Lung (tissue), 11 donors: ENCODE measurements at regions not wholly inside any gene's neighbourhood (a gene's known extent, or its start where the extent isn't known, plus 50 kb on each side); places are given as distances from the start of the nearest gene placed in this dataset.

Source experiments
- ATAC-seq: fragments of 200-7000 bp; cut with Tn5 transposase; one replicate; pipeline ENCODE4 v1.9.1; 2020; ENCODE audit warnings: moderate number of reproducible peaks; ENCODE audit not compliant: insufficient read depth, low FRiP score
- DNase-seq, 3 donors: peaks; one replicate each; pipeline ENCODE4 v3.0.0-alpha.2; 2013 to 2017
- H3K27ac ChIP-seq, 2 donors: one replicate each; pipeline ENCODE4 v1.5.1; 2013; ENCODE audit warnings: mild to moderate bottlenecking in 2 of 2, moderate library complexity in 2 of 2, control low read depth in 1 of 2, inconsistent platforms in 1 of 2, low read depth in 1 of 2, low read length in 1 of 2
- H3K27me3 ChIP-seq, 3 donors: one replicate each; pipeline ENCODE4 v1.5.1; 2013; ENCODE audit warnings: low read length in 2 of 3; ENCODE audit not compliant: control insufficient read depth in 3 of 3, insufficient read depth in 3 of 3
- H3K36me3 ChIP-seq, 4 donors: one replicate each; pipeline ENCODE4 v1.5.1; 2013; ENCODE audit warnings: low read length in 4 of 4, mild to moderate bottlenecking in 1 of 4, moderate library complexity in 1 of 4; ENCODE audit not compliant: control insufficient read depth in 4 of 4, insufficient read depth in 4 of 4
- H3K4me1 ChIP-seq, 5 donors: one replicate each; pipeline ENCODE4 v1.5.1; 2013; ENCODE audit warnings: low read length in 5 of 5, mild to moderate bottlenecking in 2 of 5, moderate library complexity in 1 of 5; ENCODE audit not compliant: control insufficient read depth in 5 of 5, insufficient read depth in 5 of 5
- H3K4me3 ChIP-seq: one replicate; pipeline ENCODE4 v1.5.1; 2013; ENCODE audit warnings: mild to moderate bottlenecking, control low read depth, moderate library complexity
- H3K9ac ChIP-seq, 2 donors: one replicate each; pipeline ENCODE4 v1.5.1; 2013; ENCODE audit warnings: low read length in 2 of 2, control low read depth in 1 of 2; ENCODE audit not compliant: insufficient read depth in 1 of 2
- H3K9me3 ChIP-seq, 4 donors: one replicate each; pipeline ENCODE4 v1.5.1; 2013; ENCODE audit warnings: low read length in 3 of 4, mild to moderate bottlenecking in 1 of 4, moderate library complexity in 1 of 4; ENCODE audit not compliant: control insufficient read depth in 4 of 4, insufficient read depth in 3 of 4
- WGBS, 2 donors: extraction: QIAGEN DNeasy Blood & Tissue Kit; methylation state at CpG; one replicate each; pipeline ENCODE4 v1.1.7; 2013; 5-methylcytosine and 5-hydroxymethylcytosine counted together
- TF ChIP-seq, protein P1 (sequence below): IDR thresholded peaks from 2 replicates; pipeline ENCODE4 v1.5.1; 2012; ENCODE audit warnings: mild to moderate bottlenecking; ENCODE audit errors: control extremely low read depth, extremely low read depth
- donor health status: control.
- donor health status: control.
- donor health status: Bipolar disorder and iron deficiency.
- donor health status: healthy.
- donor health status: DM: yes; HTN: yes; CAD: no.

GRCh38 chr9:96073531-96074480, 198.3 kb downstream of the ERCC6L2 start:
- Histone ChIP-seq H3K36me3 (no peaks in the 10 kb centered on the region), H3K27me3 (no peaks in the 10 kb centered on the region), H3K4me1 (peaks cover 0 to 36% (median 21%) of the 10 kb centered on the region in 5 donors), H3K4me3 (no peak overlapping the region), H3K9ac (no peak overlapping the region), H3K9me3 (peaks cover 0 to 3% (median 0%) of the 10 kb centered on the region in 4 donors), H3K27ac (no peak overlapping the region)
- TF ChIP-seq, protein P1, sequence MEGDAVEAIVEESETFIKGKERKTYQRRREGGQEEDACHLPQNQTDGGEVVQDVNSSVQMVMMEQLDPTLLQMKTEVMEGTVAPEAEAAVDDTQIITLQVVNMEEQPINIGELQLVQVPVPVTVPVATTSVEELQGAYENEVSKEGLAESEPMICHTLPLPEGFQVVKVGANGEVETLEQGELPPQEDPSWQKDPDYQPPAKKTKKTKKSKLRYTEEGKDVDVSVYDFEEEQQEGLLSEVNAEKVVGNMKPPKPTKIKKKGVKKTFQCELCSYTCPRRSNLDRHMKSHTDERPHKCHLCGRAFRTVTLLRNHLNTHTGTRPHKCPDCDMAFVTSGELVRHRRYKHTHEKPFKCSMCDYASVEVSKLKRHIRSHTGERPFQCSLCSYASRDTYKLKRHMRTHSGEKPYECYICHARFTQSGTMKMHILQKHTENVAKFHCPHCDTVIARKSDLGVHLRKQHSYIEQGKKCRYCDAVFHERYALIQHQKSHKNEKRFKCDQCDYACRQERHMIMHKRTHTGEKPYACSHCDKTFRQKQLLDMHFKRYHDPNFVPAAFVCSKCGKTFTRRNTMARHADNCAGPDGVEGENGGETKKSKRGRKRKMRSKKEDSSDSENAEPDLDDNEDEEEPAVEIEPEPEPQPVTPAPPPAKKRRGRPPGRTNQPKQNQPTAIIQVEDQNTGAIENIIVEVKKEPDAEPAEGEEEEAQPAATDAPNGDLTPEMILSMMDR, result no peak
- ATAC-seq, result no peak
- WGBS, 2 donors, result 56 to 58% methylated on average over 11 of the region's 11 CpGs
- DNase-seq, result peak; percentile 55 to 80 (median 63)

DNA sequence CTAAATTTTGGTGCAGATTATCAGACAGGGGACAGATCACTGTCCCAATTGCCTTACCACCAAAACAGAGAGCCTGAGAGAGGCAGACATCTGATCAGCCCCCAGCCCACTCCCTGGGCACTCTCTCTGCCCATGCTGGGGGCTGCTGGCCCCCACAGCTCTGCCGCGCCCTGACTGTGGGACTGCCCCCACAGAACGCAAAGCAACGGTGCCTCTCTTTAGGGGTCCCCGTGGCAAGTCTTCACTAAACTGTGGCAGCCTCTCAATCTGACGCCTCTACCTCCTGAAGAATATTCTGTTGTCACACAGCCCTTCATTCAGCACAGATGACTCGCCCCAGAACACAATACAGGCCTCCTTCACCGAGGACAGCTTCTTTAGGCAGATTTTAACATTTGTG, 197.4 kb downstream of the ERCC6L2 start:
- TF ChIP-seq, protein P1, result no peak
- H3K27me3 ChIP-seq, result no peaks in the 10 kb centered on the region
- DNase-seq (no peak), ATAC-seq (no peak)
- H3K9me3 ChIP-seq, result no peaks in the 10 kb centered on the region
- no peaks in the 10 kb centered on the region for H3K36me3 ChIP-seq
- H3K4me3 ChIP-seq, result no peak overlapping the region
- H3K27ac ChIP-seq, result no peak overlapping the region
- H3K9ac ChIP-seq, result no peak overlapping the region
- WGBS, 2 donors, result 90 to 94% methylated on average over 8 of the region's 8 CpGs
- peaks cover 0 to 41% (median 24%) of the 10 kb centered on the region in 5 donors for H3K4me1 ChIP-seq

GRCh38 chr9:96071815-96072124, 196.3 kb downstream of the ERCC6L2 start:
- Histone ChIP-seq H3K27ac (no peak overlapping the region), H3K36me3 (no peaks in the 10 kb centered on the region), H3K9me3 (no peaks in the 10 kb centered on the region), H3K4me3 (no peak overlapping the region), H3K27me3 (no peaks in the 10 kb centered on the region), H3K4me1 (peaks cover 0 to 46% (median 24%) of the 10 kb centered on the region in 5 donors), H3K9ac (no peak overlapping the region)
- ATAC-seq (no peak), DNase-seq (no peak)
- TF ChIP-seq, protein P1, result no peak
- WGBS, 2 donors, result 80 to 86% methylated on average over 4 of the region's 4 CpGs
